ENCODE measurements at regions not wholly inside any gene's neighbourhood (a gene's known extent, or its start where the extent isn't known, plus 50 kb on each side); places are given as distances from the start of the nearest gene placed in this dataset.

- H3K27ac Mint-ChIP-seq, result no peak overlapping the region
- H3K4me3 Mint-ChIP-seq, result no peak overlapping the region
- H3K27me3 Mint-ChIP-seq, result peaks cover 6% of the 10 kb centered on the region
- DNase-seq (ENCODE audit: low spot score in 2 of 2) (no peak), ATAC-seq (ENCODE audit: low read depth) (no peak)
- no peaks in the 10 kb centered on the region for H3K9me3 Mint-ChIP-seq
- no peaks in the 10 kb centered on the region for H3K36me3 Mint-ChIP-seq
- no peaks in the 10 kb centered on the region for H3K4me1 Mint-ChIP-seq
Observed at GRCh38 chr9:26710008-26710407, 182.6 kb downstream of the CAAP1 start.

DNA sequence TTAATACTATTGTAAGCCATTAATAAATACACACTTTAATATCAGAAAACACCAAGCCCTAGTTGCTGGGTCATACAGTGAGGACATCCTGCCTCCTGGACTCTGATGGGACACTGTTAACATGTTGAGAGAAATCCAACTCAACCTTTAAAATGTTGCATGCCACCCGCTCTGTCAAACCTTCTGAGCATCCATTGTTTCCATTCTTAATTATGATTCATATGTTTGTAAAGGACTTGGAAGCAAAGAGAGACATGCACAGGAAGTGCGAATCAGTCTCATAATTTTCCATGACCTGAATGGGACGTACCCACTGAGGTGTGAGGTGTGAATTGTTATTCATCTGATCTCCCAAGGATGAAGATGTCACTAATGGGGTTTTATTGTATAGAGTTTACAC lies 186.4 kb downstream of the CAAP1 start:
- H3K27me3 Mint-ChIP-seq, result peaks cover 6% of the 10 kb centered on the region
- DNase-seq (ENCODE audit: low spot score in 2 of 2) (no peak), ATAC-seq (ENCODE audit: low read depth) (no peak)
- H3K4me3 Mint-ChIP-seq, result no peak overlapping the region
- peaks cover 1% of the 10 kb centered on the region for H3K9me3 Mint-ChIP-seq
- H3K27ac Mint-ChIP-seq, result no peak overlapping the region
- no peaks in the 10 kb centered on the region for H3K36me3 Mint-ChIP-seq
- no peaks in the 10 kb centered on the region for H3K4me1 Mint-ChIP-seq

DNA sequence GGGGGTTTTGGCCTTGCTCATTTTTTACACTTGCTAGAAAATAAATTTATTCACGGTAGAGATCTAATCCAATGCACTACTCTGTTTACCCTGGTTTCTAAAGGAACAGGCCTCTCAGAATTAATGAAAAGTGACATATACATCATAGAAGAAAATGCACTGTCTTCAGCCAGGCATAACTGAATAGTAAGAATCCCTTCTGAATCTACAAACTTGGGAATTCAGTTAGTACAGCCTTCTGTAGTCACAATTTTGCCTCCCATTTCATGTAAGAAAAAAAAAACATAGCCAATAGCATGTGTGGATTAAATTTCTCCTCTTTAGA lies 197.3 kb downstream of the CAAP1 start:
- Mint-ChIP-seq H3K36me3 (no peaks in the 10 kb centered on the region), H3K9me3 (peaks cover 5% of the 10 kb centered on the region), H3K27me3 (no peaks in the 10 kb centered on the region), H3K27ac (no peak overlapping the region), H3K4me1 (no peaks in the 10 kb centered on the region), H3K4me3 (no peak overlapping the region)
- DNase-seq (ENCODE audit: low spot score in 2 of 2) (no peak), ATAC-seq (ENCODE audit: low read depth) (no peak)

DNA sequence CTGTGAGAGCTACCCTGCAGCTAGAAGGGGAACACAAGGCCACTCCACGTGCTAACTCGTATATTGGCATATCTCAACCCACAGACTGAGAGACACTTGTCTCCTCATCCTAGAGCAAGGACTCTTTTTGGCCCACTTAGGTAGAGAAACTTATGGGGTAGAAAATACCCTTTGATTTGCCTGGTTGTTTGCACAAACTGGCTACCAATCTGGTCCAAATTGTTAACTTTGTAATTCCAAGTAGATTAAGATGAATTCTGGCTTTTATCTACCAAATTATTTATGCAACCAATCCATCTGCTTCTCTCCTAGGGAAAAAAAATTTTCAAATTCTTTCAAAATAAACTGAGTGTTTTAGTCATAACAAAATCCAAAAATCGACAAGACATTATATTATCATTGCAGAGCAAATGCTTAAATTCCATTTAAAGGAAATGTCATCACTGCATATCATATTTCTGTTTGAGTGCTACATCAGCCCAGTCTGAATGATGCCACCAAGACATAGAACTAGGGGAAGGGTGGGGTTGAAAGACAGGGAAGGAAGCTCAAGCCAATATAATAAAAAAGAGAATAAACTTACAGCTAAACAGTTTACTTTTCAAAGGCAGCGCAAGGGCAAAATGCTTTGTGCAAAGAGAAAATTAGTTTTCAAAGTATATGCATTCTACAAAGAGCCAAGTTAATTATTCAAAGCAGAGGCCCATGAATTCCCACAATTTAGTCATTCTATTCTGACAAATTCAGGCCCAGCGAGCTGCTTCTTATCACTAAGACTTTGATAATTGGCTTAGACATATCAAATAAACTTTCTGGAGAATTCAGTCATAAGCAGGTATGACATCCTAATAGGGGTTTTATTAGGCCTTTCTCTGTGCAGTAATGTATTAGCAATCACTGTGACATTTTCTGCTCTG lies 198.0 kb downstream of the CAAP1 start:
- no peak for DNase-seq (ENCODE audit: low spot score in 2 of 2)
- Mint-ChIP-seq H3K4me1 (no peaks in the 10 kb centered on the region), H3K9me3 (peaks cover 5% of the 10 kb centered on the region), H3K27me3 (no peaks in the 10 kb centered on the region), H3K4me3 (no peak overlapping the region), H3K27ac (no peak overlapping the region), H3K36me3 (no peaks in the 10 kb centered on the region)
- no peak for ATAC-seq (ENCODE audit: low read depth)

GRCh38 chr9:26689041-26689440 lies 203.6 kb downstream of the CAAP1 start:
- Mint-ChIP-seq H3K9me3 (no peaks in the 10 kb centered on the region), H3K4me3 (no peak overlapping the region), H3K4me1 (no peaks in the 10 kb centered on the region), H3K36me3 (no peaks in the 10 kb centered on the region), H3K27ac (no peak overlapping the region), H3K27me3 (peaks cover 4% of the 10 kb centered on the region)
- DNase-seq (ENCODE audit: low spot score in 2 of 2), result no peak
- no peak for ATAC-seq (ENCODE audit: low read depth)

DNA sequence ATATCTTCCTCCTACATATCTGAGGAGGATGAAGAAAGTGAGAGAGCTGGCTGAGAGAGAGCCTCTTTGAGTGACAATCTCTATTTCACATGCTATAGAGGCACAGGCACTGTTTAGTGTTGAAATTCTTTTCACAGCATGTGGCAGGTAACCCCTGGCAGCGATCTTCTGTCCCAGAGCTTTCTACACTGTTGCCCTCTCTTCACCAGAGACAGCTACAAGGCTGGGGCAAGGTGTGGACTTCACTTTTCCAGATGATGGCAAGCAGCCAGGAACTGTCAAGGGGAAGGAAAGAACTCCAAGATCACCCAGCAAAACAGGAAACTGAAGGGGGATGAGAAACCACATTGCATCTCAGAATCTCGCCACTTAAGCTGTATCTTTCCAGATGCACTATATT lies 205.2 kb downstream of the CAAP1 start:
- Mint-ChIP-seq H3K4me3 (no peak overlapping the region), H3K27me3 (peaks cover 4% of the 10 kb centered on the region), H3K4me1 (no peaks in the 10 kb centered on the region), H3K9me3 (no peaks in the 10 kb centered on the region), H3K27ac (no peak overlapping the region), H3K36me3 (no peaks in the 10 kb centered on the region)
- ATAC-seq (ENCODE audit: low read depth), result no peak
- DNase-seq (ENCODE audit: low spot score in 2 of 2), result no peak

GRCh38 chr9:26685818-26686217 lies 206.8 kb downstream of the CAAP1 start:
- Mint-ChIP-seq H3K4me3 (no peak overlapping the region), H3K36me3 (no peaks in the 10 kb centered on the region), H3K27me3 (peaks cover 4% of the 10 kb centered on the region), H3K4me1 (no peaks in the 10 kb centered on the region), H3K27ac (no peak overlapping the region), H3K9me3 (no peaks in the 10 kb centered on the region)
- no peak for DNase-seq (ENCODE audit: low spot score in 2 of 2)
- ATAC-seq (ENCODE audit: low read depth), result no peak

- no peak for ATAC-seq (ENCODE audit: low read depth)
- no peaks in the 10 kb centered on the region for H3K4me1 Mint-ChIP-seq
- H3K27me3 Mint-ChIP-seq, result peaks cover 4% of the 10 kb centered on the region
- H3K36me3 Mint-ChIP-seq, result no peaks in the 10 kb centered on the region
- no peaks in the 10 kb centered on the region for H3K9me3 Mint-ChIP-seq
- DNase-seq (ENCODE audit: low spot score in 2 of 2), result no peak
- H3K27ac Mint-ChIP-seq, result no peak overlapping the region
- no peak overlapping the region for H3K4me3 Mint-ChIP-seq
Observed at GRCh38 chr9:26684029-26684428, 208.6 kb downstream of the CAAP1 start.

GRCh38 chr9:26682796-26683496 lies 209.7 kb downstream of the CAAP1 start:
- Mint-ChIP-seq H3K27me3 (peaks cover 2% of the 10 kb centered on the region), H3K9me3 (no peaks in the 10 kb centered on the region), H3K4me3 (no peak overlapping the region), H3K36me3 (no peaks in the 10 kb centered on the region), H3K4me1 (no peaks in the 10 kb centered on the region), H3K27ac (no peak overlapping the region)
- no peak for DNase-seq (ENCODE audit: low spot score in 2 of 2)
- ATAC-seq (ENCODE audit: low read depth), result no peak

DNA sequence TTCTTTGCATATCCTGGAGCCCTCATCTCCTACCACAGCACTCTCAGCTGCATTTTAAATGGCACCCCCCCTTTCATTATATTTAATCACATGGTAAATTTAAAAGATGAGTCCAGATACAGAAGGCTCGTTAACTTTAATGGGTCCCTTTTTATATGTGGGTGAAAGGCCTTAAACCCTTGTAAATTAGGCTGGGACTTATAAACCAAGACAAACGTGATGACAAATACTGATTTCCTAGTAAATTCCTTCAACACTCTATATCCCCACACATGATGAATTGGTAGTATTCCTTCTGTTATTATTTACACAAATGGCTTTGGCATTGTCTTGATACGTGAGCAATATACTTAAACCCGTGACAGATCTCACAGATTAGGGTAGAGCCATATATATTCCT lies 210.6 kb downstream of the CAAP1 start:
- Mint-ChIP-seq H3K27ac (no peak overlapping the region), H3K27me3 (peaks cover 2% of the 10 kb centered on the region), H3K4me1 (no peaks in the 10 kb centered on the region), H3K4me3 (no peak overlapping the region), H3K9me3 (no peaks in the 10 kb centered on the region), H3K36me3 (no peaks in the 10 kb centered on the region)
- DNase-seq (ENCODE audit: low spot score in 2 of 2), result no peak
- ATAC-seq (ENCODE audit: low read depth), result no peak

- Mint-ChIP-seq H3K4me3 (no peak overlapping the region), H3K9me3 (no peaks in the 10 kb centered on the region), H3K27me3 (no peaks in the 10 kb centered on the region), H3K27ac (no peak overlapping the region), H3K4me1 (no peaks in the 10 kb centered on the region), H3K36me3 (no peaks in the 10 kb centered on the region)
- no peak for DNase-seq (ENCODE audit: low spot score in 2 of 2)
- no peak for ATAC-seq (ENCODE audit: low read depth)
Observed at GRCh38 chr9:26677965-26678706, 214.5 kb downstream of the CAAP1 start.

DNA sequence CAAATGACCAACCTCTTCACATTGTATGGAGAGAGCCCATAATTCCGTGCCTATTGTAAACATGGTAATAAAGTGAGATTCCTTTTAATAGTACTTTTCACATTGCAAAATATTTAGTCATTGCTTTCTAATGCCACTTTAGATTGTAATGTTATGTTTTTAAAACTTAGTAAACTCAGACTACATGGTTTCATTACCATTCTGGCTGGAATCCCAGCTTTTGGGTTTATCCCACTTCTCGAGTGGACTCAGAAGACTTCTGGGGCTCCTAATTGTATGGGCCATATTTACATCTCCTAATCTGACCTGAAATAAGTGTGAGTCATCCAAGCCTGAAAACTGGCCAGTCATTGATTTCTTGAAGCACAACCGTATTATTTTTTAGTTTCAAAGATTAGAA lies 217.6 kb downstream of the CAAP1 start:
- H3K27me3 Mint-ChIP-seq, result no peaks in the 10 kb centered on the region
- no peaks in the 10 kb centered on the region for H3K9me3 Mint-ChIP-seq
- H3K27ac Mint-ChIP-seq, result no peak overlapping the region
- no peaks in the 10 kb centered on the region for H3K36me3 Mint-ChIP-seq
- no peaks in the 10 kb centered on the region for H3K4me1 Mint-ChIP-seq
- ATAC-seq (ENCODE audit: low read depth), result no peak
- no peak overlapping the region for H3K4me3 Mint-ChIP-seq
- no peak for DNase-seq (ENCODE audit: low spot score in 2 of 2)

DNA sequence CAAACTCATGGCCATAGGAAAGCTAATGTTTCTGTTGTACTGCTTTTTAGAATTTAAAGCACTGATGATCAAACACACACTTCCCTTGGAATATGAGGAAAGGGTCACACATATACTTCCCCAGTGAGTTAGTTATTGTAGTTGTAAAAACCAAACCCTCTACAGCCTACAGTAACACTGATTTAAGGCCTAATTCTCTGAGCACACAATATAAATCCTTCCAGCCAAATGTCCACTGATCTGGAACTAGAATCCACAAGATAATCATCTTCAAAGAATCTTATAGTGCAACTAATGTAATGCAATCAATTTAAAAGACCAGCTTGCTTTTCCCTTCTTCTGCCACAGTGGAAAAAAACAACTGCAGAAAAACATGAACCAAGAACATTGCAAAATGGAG lies 219.3 kb downstream of the CAAP1 start:
- H3K27ac Mint-ChIP-seq, result no peak overlapping the region
- no peaks in the 10 kb centered on the region for H3K27me3 Mint-ChIP-seq
- H3K36me3 Mint-ChIP-seq, result no peaks in the 10 kb centered on the region
- no peaks in the 10 kb centered on the region for H3K4me1 Mint-ChIP-seq
- ATAC-seq (ENCODE audit: low read depth) (no peak), DNase-seq (ENCODE audit: low spot score in 2 of 2) (no peak)
- H3K9me3 Mint-ChIP-seq, result no peaks in the 10 kb centered on the region
- no peak overlapping the region for H3K4me3 Mint-ChIP-seq
